Naive thymus-derived CD8-positive, alpha-beta T cell (primary cell): ENCODE measurements at regions not wholly inside any gene's neighbourhood (a gene's known extent, or its start where the extent isn't known, plus 50 kb on each side); places are given as distances from the start of the nearest gene placed in this dataset.

Source experiments
- ATAC-seq, 2 donors: fragments of 150-1000 bp; cut with Tn5 transposase in 1 of 2; sonication (Bioruptor Pico), chemical (Tn5 transposase) in 1 of 2; 1 replicate in 1 of 2; 2 replicates in 1 of 2; pipeline ENCODE4 v1.10.0; 2021; ENCODE audit warnings: mild to moderate bottlenecking in 2 of 2, moderate library complexity in 2 of 2
- POLR2A ChIA-PET: fragments of 350-600 bp; sonication (Branson Sonifier 250); formaldehyde crosslinking; loops from one replicate; lab custom pipeline; 2021; ENCODE audit warnings: antibody characterized with exemption; lab: Charles Lee
- DNase-seq, 10 donors: peaks; one replicate each; pipeline versions ENCODE4 v3.0.0 to v3.0.0-alpha.2; 2020 to 2022
- H3K27ac Mint-ChIP-seq, 10 donors: one replicate each; pipeline ENCODE4 v1.8.0; 2020 to 2022; ENCODE audit warnings: mild to moderate bottlenecking in 10 of 10, mixed read lengths in 10 of 10, moderate library complexity in 4 of 10, inconsistent platforms in 1 of 10
- H3K27me3 Mint-ChIP-seq, 5 donors: one replicate each; pipeline ENCODE4 v1.8.0; 2021 to 2022; ENCODE audit warnings: mixed read lengths in 5 of 5
- H3K36me3 Mint-ChIP-seq, 3 donors: one replicate each; pipeline ENCODE4 v1.8.0; 2020 to 2022; ENCODE audit warnings: mixed read lengths in 3 of 3, mild to moderate bottlenecking in 2 of 3, inconsistent platforms in 1 of 3
- H3K4me1 Mint-ChIP-seq, 4 donors: one replicate each; pipeline ENCODE4 v1.8.0; 2021 to 2022; ENCODE audit warnings: mixed read lengths in 4 of 4
- H3K4me3 Mint-ChIP-seq, 10 donors: one replicate each; pipeline ENCODE4 v1.8.0; 2020 to 2022; ENCODE audit warnings: mild to moderate bottlenecking in 10 of 10, mixed read lengths in 10 of 10, moderate library complexity in 6 of 10, inconsistent platforms in 1 of 10
- H3K9me3 Mint-ChIP-seq, 9 donors: one replicate each; pipeline ENCODE4 v1.8.0; 2020 to 2022; ENCODE audit warnings: mixed read lengths in 9 of 9, mild to moderate bottlenecking in 3 of 9, inconsistent platforms in 1 of 9, moderate library complexity in 1 of 9

DNA sequence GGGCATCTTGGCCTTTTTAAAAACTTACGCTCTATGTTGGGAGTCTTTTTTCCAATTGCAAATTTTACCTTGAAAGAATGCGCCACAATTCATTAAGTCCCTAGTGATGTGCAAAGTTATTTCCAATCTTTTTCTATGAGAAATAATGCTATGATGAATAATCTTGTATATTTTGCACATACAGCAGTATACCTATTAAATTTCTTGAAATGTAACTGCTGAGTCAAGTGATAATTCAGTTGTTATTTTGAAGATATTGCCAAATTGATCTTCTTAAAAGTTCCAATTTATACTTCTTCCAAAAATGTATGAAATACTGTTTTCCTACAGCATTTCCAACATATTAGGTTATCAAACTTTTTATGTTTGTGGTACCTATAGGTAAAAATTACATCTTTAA lies 92.8 kb upstream of the PPP2R2B start:
- no peaks in the 10 kb centered on the region for H3K9me3 Mint-ChIP-seq
- H3K27me3 Mint-ChIP-seq, result peaks cover 0 to 10% (median 3%) of the 10 kb centered on the region in 5 donors
- H3K4me1 Mint-ChIP-seq, result no peaks in the 10 kb centered on the region
- no peak overlapping the region for H3K4me3 Mint-ChIP-seq
- POLR2A ChIA-PET, result no interaction called here
- no peak for DNase-seq
- H3K36me3 Mint-ChIP-seq, result no peaks in the 10 kb centered on the region
- H3K27ac Mint-ChIP-seq, result no peak overlapping the region
- no peak for ATAC-seq

DNA sequence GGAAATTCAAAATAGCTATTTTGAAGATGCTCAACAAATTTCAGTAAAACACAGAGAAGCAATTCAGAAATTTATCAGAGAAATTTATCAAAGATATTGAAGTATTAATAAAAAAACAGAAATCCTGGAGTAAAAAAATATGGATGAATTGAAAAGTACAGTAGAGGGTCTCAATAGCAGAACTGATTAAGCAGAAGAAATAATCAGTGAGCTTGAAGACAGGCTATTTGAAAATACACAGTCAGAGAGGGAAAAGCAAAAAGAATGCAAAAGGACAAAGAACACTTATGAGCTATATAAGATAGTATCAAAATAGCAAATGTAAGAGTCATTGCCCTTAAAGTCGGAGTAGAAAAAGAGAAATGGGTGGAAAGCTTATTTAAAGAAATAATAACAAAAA lies 107.9 kb upstream of the PPP2R2B start:
- H3K27ac Mint-ChIP-seq, result no peak overlapping the region
- no peak overlapping the region for H3K4me3 Mint-ChIP-seq
- H3K4me1 Mint-ChIP-seq, result no peaks in the 10 kb centered on the region
- peaks cover 9 to 26% (median 15%) of the 10 kb centered on the region in 5 donors for H3K27me3 Mint-ChIP-seq
- ATAC-seq, result no peak
- H3K36me3 Mint-ChIP-seq, result peaks cover 0 to 25% (median 6%) of the 10 kb centered on the region in 3 donors
- H3K9me3 Mint-ChIP-seq, result peaks cover 4 to 53% (median 34%) of the 10 kb centered on the region in 9 donors
- POLR2A ChIA-PET, result no interaction called here
- no peak for DNase-seq

DNA sequence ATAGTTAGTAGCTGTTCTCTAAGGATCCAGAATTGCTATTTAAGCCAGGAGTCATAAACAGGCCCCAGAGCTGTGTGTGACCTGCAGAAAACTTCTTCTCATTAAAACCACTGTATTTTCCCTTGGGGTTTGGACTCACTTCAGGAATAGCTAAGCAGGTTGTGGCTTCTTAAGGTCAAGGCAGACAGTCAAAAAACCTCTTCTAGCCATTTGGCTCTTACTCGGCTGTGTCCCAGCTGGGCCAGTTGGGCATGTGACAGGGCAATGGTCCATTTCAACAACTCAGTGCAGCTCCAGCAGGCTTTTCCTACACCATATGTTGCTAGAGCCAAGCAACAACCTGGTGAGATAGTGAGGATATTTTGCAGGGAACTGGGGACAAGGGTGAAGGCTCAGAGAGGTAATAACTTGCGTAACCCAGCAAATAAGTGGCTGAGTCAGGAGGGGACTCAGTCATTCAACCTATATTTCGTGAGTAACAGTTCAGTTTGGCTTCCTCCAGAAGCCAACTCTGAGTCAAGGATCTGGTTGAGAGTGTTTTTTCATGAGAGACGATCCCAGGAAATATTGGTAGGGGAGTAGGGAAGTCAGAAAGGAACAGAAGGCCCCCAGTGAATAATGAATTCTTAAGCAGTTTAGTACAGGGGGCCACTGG lies 115.4 kb upstream of the PPP2R2B start:
- H3K4me3 Mint-ChIP-seq, result no peak overlapping the region
- peaks cover 0 to 4% (median 2%) of the 10 kb centered on the region in 3 donors for H3K36me3 Mint-ChIP-seq
- DNase-seq, result no peak
- H3K9me3 Mint-ChIP-seq, result peaks cover 0 to 18% (median 6%) of the 10 kb centered on the region in 9 donors
- ATAC-seq, result no peak
- H3K4me1 Mint-ChIP-seq, result no peaks in the 10 kb centered on the region
- POLR2A ChIA-PET, result no interaction called here
- H3K27me3 Mint-ChIP-seq, result peaks cover 0 to 15% (median 4%) of the 10 kb centered on the region in 5 donors
- no peak overlapping the region for H3K27ac Mint-ChIP-seq

DNA sequence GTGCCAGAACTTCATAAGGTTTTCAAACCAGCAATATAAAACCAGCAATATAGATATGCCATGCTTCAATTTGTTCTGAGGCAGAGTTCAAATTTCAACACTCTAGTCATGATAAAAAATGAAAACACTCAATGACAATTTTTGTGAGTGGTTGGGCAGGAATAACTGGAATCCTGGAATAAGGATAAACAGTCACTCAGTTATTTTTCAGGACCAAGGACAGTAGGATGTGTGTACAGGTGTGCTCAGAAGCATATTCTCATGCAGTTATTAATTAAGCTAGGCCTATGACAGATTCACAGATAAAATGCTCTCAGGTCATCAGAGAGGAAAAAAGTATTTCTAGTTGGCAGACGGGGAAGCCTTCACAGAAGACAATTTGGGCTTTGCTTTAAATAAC lies 117.3 kb upstream of the PPP2R2B start:
- ATAC-seq, result no peak
- no peaks in the 10 kb centered on the region for H3K4me1 Mint-ChIP-seq
- peaks cover 0 to 15% (median 4%) of the 10 kb centered on the region in 5 donors for H3K27me3 Mint-ChIP-seq
- no peak for DNase-seq
- no peak overlapping the region for H3K27ac Mint-ChIP-seq
- H3K9me3 Mint-ChIP-seq, result peaks cover 0 to 6% (median under 1%) of the 10 kb centered on the region in 9 donors
- H3K36me3 Mint-ChIP-seq, result no peaks in the 10 kb centered on the region
- H3K4me3 Mint-ChIP-seq, result no peak overlapping the region
- POLR2A ChIA-PET, result no interaction called here

DNA sequence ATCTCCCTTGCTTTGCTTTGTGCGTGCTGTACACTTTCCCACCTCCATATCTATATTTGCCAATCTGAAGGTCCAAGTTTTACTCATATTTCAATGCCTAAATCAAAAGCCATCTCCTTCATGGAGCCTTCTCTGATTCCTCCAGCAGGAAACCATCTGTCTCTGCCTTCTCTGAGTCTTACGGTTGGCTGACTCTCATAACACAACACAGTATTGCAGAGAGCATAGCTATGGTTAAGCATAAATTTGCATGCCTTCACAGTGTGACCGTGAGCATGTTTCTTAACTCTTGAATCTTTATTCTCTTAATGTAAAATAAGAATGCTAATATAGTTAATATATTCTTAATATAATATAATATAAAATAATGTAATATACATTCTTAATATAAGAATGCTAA lies 136.8 kb upstream of the PPP2R2B start:
- peaks cover 0 to 5% (median 0%) of the 10 kb centered on the region in 3 donors for H3K36me3 Mint-ChIP-seq
- no peak overlapping the region for H3K4me3 Mint-ChIP-seq
- ATAC-seq (no peak), DNase-seq (no peak)
- peaks cover 0 to 5% (median 2%) of the 10 kb centered on the region in 9 donors for H3K9me3 Mint-ChIP-seq
- H3K27ac Mint-ChIP-seq, result no peak overlapping the region
- H3K4me1 Mint-ChIP-seq, result no peaks in the 10 kb centered on the region
- H3K27me3 Mint-ChIP-seq, result peaks cover 0 to 15% (median 6%) of the 10 kb centered on the region in 5 donors
- POLR2A ChIA-PET, result no interaction called here

DNA sequence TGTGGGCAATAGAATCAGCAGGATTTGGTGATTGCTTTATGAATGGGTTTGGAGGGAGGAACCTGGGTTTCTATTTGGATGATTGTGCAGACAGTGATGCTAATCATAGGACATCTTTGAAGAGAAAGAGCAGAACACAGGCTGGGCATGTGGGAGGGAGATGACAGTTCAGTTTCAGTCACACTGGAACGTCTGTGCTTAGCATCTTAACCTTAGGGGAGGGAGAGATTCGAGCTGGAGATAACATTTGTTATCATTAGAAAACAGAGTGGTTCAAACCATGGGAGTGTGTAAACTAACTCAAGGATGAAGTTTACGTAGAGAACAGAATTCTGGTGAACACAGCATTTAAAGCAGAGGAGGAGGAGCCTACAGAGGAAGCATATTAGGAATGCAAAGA lies 138.6 kb upstream of the PPP2R2B start:
- Mint-ChIP-seq H3K4me1 (no peaks in the 10 kb centered on the region), H3K36me3 (peaks cover 0 to 5% (median 0%) of the 10 kb centered on the region in 3 donors), H3K9me3 (peaks cover 0 to 5% (median 0%) of the 10 kb centered on the region in 9 donors), H3K27me3 (peaks cover 3 to 14% (median 10%) of the 10 kb centered on the region in 5 donors), H3K27ac (no peak overlapping the region), H3K4me3 (no peak overlapping the region)
- POLR2A ChIA-PET, result no interaction called here
- no peak for ATAC-seq
- DNase-seq, result no peak

DNA sequence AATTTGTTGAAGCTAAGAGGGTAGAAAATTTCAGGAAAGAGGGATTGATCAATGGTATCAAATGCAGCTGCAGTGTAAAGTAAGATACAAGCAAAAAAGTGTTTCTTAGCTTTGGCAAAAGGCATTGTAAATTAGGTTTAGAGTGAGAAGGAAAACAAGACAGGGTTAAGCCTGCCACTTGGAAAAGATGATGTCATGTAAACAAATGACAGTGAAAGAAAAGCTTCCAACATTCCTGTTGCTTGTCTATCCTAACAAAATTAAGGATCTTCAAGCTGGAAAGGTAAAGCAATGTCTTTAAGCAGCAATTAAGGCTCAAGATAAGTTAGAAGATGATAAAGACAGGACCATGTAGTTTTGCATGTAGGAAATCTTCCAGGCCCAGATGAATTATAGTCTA lies 139.1 kb upstream of the PPP2R2B start:
- Mint-ChIP-seq H3K27me3 (peaks cover 3 to 14% (median 10%) of the 10 kb centered on the region in 5 donors), H3K36me3 (peaks cover 0 to 5% (median 0%) of the 10 kb centered on the region in 3 donors), H3K4me1 (no peaks in the 10 kb centered on the region), H3K9me3 (peaks cover 0 to 5% (median 0%) of the 10 kb centered on the region in 9 donors), H3K4me3 (no peak overlapping the region), H3K27ac (no peak overlapping the region)
- no peak for DNase-seq
- POLR2A ChIA-PET, result no interaction called here
- no peak for ATAC-seq

DNA sequence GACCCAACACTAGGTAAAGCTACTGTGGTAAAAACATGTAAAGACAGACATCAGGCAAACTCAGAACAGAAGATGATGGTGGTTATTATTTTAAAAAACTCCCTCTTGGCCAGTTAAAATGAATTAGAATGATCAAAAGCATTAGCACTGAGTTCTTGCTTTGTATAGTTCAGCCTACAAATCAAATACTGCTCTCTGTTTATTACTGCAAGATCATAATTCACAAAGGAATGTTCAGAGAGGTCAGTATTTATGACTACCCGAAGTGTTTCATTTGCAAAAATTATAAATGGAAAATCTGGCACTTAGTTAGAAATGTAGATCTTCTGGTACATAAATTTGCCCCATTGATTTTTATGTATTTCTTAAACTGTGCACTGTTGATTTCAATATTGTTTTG lies 140.3 kb upstream of the PPP2R2B start:
- ATAC-seq (no peak), DNase-seq (no peak)
- POLR2A ChIA-PET, result no interaction called here
- peaks cover 0 to 5% (median 0%) of the 10 kb centered on the region in 3 donors for H3K36me3 Mint-ChIP-seq
- no peak overlapping the region for H3K27ac Mint-ChIP-seq
- peaks cover 3 to 16% (median 10%) of the 10 kb centered on the region in 5 donors for H3K27me3 Mint-ChIP-seq
- peaks cover 0 to 5% (median 0%) of the 10 kb centered on the region in 9 donors for H3K9me3 Mint-ChIP-seq
- H3K4me1 Mint-ChIP-seq, result no peaks in the 10 kb centered on the region
- H3K4me3 Mint-ChIP-seq, result no peak overlapping the region

DNA sequence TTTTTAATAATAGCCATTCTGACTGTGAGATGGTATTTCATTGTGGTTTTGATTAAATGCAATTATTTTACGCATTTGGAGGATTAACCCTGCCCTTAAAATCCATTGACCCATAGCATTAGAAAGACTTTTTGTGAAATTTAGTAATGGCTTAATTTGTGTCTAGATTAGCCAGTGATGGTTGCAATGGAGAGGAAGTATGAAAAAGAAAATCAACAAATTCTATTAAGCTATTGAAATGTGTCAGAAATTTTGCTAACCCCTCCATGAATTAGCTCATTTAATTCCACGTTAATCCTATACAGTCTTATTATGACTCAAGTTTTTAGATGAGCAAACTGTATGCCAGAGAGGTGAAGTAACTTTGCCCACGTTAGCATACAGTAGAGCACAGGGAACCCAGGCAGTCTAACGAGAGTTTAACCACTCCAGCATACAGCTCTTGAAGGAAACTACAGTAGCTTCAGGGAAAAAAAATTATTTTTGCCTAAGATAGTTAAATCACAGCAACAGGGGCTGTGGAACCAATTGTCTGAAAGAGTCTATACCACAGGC lies 158.2 kb upstream of the PPP2R2B start:
- Mint-ChIP-seq H3K36me3 (peaks cover 0 to 5% (median 0%) of the 10 kb centered on the region in 3 donors), H3K27me3 (peaks cover 0 to 13% (median 7%) of the 10 kb centered on the region in 5 donors), H3K4me3 (no peak overlapping the region), H3K9me3 (peaks cover 0 to 5% (median 2%) of the 10 kb centered on the region in 9 donors), H3K4me1 (no peaks in the 10 kb centered on the region), H3K27ac (no peak overlapping the region)
- ATAC-seq (no peak), DNase-seq (no peak)
- POLR2A ChIA-PET, result no interaction called here

DNA sequence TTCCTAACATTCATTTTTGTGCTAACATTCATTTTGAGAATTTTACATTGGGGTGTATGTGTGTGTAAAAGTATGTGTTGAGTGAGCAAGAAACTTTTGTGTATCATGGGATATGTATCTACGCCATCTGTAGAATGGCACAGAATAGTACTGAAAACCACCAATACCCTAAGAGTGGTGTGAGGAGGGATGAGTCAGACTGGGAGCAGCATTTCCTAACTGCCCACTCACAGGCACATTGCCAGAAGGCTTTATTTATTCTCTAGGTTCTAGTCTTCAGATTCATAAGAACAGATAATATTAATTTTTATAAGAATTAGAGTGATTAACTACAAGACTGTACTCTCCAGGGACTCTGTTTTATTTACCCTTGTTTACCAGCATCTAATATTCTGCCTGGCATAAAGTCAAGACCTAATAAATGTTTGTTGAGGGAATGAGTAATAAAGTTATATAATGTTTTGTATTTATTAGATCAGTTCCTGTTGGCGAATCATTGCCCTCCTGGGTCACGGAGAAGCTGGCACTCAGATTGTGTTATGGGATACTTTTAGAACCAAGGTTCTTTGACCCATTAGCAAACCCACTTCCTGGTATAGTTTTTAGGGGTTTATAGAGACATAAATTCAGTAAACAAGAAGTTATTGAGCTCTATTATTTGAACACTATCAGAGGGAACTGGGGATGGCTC lies 159.1 kb upstream of the PPP2R2B start:
- H3K27me3 Mint-ChIP-seq, result peaks cover 0 to 15% (median 6%) of the 10 kb centered on the region in 5 donors
- H3K9me3 Mint-ChIP-seq, result peaks cover 0 to 3% (median 0%) of the 10 kb centered on the region in 9 donors
- H3K36me3 Mint-ChIP-seq, result peaks cover 0 to 5% (median 0%) of the 10 kb centered on the region in 3 donors
- DNase-seq (no peak), ATAC-seq (no peak)
- H3K4me1 Mint-ChIP-seq, result no peaks in the 10 kb centered on the region
- H3K4me3 Mint-ChIP-seq, result no peak overlapping the region
- POLR2A ChIA-PET, result no interaction called here
- H3K27ac Mint-ChIP-seq, result no peak overlapping the region

DNA sequence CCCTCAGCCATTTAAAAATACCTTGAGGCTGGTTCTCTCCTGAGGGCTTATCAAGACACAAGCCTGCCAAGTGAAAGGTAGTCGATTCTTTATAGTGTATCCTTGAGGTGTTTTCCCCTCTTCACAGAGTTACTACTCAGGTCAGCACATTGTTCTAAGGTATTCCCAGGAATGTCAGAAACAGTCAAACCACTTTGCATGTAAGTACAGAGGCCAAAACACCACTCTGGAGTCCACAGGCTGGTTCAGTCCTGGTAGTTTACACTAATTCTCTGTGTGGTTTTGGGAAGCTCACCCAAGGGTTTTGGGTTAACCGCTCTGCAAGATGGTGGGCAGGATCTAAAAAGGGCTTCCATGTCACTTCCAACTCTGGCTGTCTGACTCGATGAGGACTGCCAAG lies 162.3 kb upstream of the PPP2R2B start:
- peaks cover 0 to 10% (median 4%) of the 10 kb centered on the region in 5 donors for H3K27me3 Mint-ChIP-seq
- ATAC-seq (no peak), DNase-seq (no peak)
- peaks cover 0 to 1% (median 0%) of the 10 kb centered on the region in 9 donors for H3K9me3 Mint-ChIP-seq
- no peaks in the 10 kb centered on the region for H3K36me3 Mint-ChIP-seq
- no peak overlapping the region for H3K27ac Mint-ChIP-seq
- POLR2A ChIA-PET, result no interaction called here
- no peak overlapping the region for H3K4me3 Mint-ChIP-seq
- no peaks in the 10 kb centered on the region for H3K4me1 Mint-ChIP-seq

DNA sequence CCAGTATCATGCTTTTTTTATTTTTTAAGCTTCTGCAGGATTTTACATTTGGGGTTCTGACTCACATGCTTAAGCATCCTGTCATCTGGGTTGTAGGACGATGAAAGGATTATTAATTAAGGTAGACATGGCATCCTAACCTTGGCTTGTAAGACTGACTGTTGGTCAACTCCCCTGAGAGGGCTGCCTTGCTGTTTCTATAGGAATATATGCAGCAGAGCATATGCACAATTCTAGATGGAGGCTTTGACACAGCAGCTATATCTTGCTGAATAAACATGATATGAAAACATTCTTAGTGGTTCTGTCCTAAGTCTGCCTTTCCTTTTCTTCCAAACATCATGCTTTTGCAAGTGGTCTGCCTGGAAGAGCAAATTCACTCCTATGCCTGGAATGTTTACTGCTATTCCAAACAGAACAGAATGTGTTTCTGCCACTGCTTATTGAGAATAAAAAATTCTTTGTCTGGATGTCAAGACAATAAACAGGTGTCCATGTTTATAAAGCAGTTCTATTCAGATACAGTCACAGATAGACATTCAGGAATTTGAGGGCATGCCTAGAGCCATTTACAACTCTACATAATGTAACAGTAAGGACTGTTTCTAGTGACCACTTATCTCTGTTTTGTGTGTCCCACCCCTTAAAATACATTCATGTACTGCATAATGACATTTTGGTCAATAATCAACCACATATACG lies 166.2 kb upstream of the PPP2R2B start:
- Mint-ChIP-seq H3K4me1 (no peaks in the 10 kb centered on the region), H3K36me3 (no peaks in the 10 kb centered on the region), H3K27ac (no peak overlapping the region), H3K4me3 (no peak overlapping the region), H3K9me3 (peaks cover 0 to 1% (median 0%) of the 10 kb centered on the region in 9 donors), H3K27me3 (peaks cover 0 to 16% (median 14%) of the 10 kb centered on the region in 5 donors)
- ATAC-seq (no peak), DNase-seq (no peak)
- POLR2A ChIA-PET, result interaction anchor here (0.5 kb wide), 1 partner anchor 389 kb away, joined by 3 read pairs; no protein-coding TSS in a partner anchor
